SK-N-SH (cell line): ENCODE measurements at regions not wholly inside any gene's neighbourhood (a gene's known extent, or its start where the extent isn't known, plus 50 kb on each side); places are given as distances from the start of the nearest gene placed in this dataset.

Source experiments
- CTCF ChIP-seq: fragments of 200-600 bp; sonication (generic); IDR thresholded peaks from 2 replicates; pipeline ENCODE4 v1.6.1; 2017; ENCODE audit warnings: antibody characterized with exemption, mild to moderate bottlenecking, moderate library complexity
- ELF1 ChIP-seq: IDR thresholded peaks from 2 replicates; pipeline ENCODE4 v1.4.0; 2012
- EP300 ChIP-seq, 2 experiments: IDR thresholded peaks; 2 replicates each; pipeline versions ENCODE4 v1.4.0 to v1.6.1; 2012; ENCODE audit warnings: borderline replicate concordance in 1 of 2, low read depth in 1 of 2, low read length in 1 of 2
- JUND ChIP-seq: IDR thresholded peaks from 2 replicates; pipeline ENCODE4 v1.4.0; 2012
- MAX ChIP-seq: IDR thresholded peaks from 2 replicates; pipeline ENCODE4 v1.4.0; 2012; ENCODE audit warnings: low read depth
- NFIC ChIP-seq: IDR thresholded peaks from 2 replicates; pipeline ENCODE4 v1.4.0; 2012; ENCODE audit warnings: borderline replicate concordance
- POLR2AphosphoS5 ChIP-seq: IDR thresholded peaks from 2 replicates; pipeline ENCODE4 v1.6.1; 2012; ENCODE audit warnings: low read depth, low read length
- RXRA ChIP-seq: IDR thresholded peaks from 2 replicates; pipeline ENCODE4 v1.4.0; 2012; ENCODE audit warnings: low read depth, mild to moderate bottlenecking, borderline replicate concordance
- TAF1 ChIP-seq: IDR thresholded peaks from 2 replicates; pipeline ENCODE4 v1.6.1; 2012; ENCODE audit warnings: low read depth, mild to moderate bottlenecking, low read length, moderate library complexity, borderline replicate concordance
- TEAD4 ChIP-seq: IDR thresholded peaks from 2 replicates; pipeline ENCODE4 v1.4.0; 2012; ENCODE audit warnings: mild to moderate bottlenecking, borderline replicate concordance; ENCODE audit not compliant: insufficient read depth
- YY1 ChIP-seq: IDR thresholded peaks from 2 replicates; pipeline ENCODE4 v1.4.0; 2012; ENCODE audit warnings: low read depth, mild to moderate bottlenecking

- TF ChIP-seq CTCF (no peak), YY1 (no peak), ELF1 (no peak), NFIC (no peak), TEAD4 (0 out of 2 replicates have a peak, but pooled peaks have one; percentile 29), JUND (no peak), RXRA (peak; percentile 26; the same call in 1 of the 2 replicates), POLR2AphosphoS5 (peak; percentile 32; the same call in 1 of the 2 replicates), MAX (no peak), TAF1 (no peak), EP300 (IDR thresholded peaks at IDR 0.05; ENCODE audit: borderline replicate concordance in 1 of 2, low read depth in 1 of 2, low read length in 1 of 2) (peak; percentile 27 to 94; a peak in 3 of 4 replicates)
Observed at GRCh38 chr14:83520837-83521236, 1987.2 kb upstream of the SEL1L start.
